ENCODE measurements at regions not wholly inside any gene's neighbourhood (a gene's known extent, or its start where the extent isn't known, plus 50 kb on each side); places are given as distances from the start of the nearest gene placed in this dataset.

GRCh38 chr9:113658545-113658895 lies 195.0 kb downstream of the RGS3 start:
- ChIA-PET CTCF (ENCODE audit: unreplicated experiment) (interaction anchor here (0.9 to 2.3 kb wide), 7 partner anchors 9 to 210 kb away, joined by 3 to 16 read pairs (median 7); no protein-coding TSS in a partner anchor), POLR2A (interaction anchor here (0.6 kb wide), 1 partner anchor 16 kb away, joined by 3 read pairs; no protein-coding TSS in a partner anchor)
- no peaks in the 10 kb centered on the region for H3K4me1 ChIP-seq (ENCODE audit: insufficient read depth, low read length, poor library complexity, severe bottlenecking)
- no peaks in the 10 kb centered on the region for H4K20me1 ChIP-seq (ENCODE audit: insufficient read depth, low read length)
- H3K9me2 ChIP-seq (ENCODE audit: insufficient read depth, low read length) = no peaks in the 10 kb centered on the region
- no peak overlapping the region for H2AFZ ChIP-seq (ENCODE audit: low read length)
- no peaks in the 10 kb centered on the region for H3K79me2 ChIP-seq (ENCODE audit: insufficient read depth, low read depth, low read length)
- no peak overlapping the region for H3K4me3 ChIP-seq (ENCODE audit: low read depth, low read length, poor library complexity, severe bottlenecking)
- no peak for DNase-seq (ENCODE audit: low spot score)
- no peak overlapping the region for H3K4me2 ChIP-seq (ENCODE audit: low read length)
- BruUV-seq (replicated peaks) = no TSS peak
- no peaks in the 10 kb centered on the region for H3K9me3 ChIP-seq (ENCODE audit: low read length)
- intact Hi-C loops (cut with micrococcal nuclease; ENCODE audit: unreplicated experiment) = loop anchor here (1.0 to 5.0 kb wide), 5 partner anchors 67 to 384 kb away; partner anchors contain the start of gene ALAD
- H3K36me3 ChIP-seq (ENCODE audit: insufficient read depth, low read length) = no peaks in the 10 kb centered on the region
- no peak overlapping the region for H3K27ac ChIP-seq (ENCODE audit: low read depth, low read length, poor library complexity, severe bottlenecking)
- no peak for TF ChIP-seq EZH2phosphoT487 (IDR thresholded peaks at IDR 0.05; ENCODE audit: borderline replicate concordance, low read depth, low read length)
- TF ChIP-seq CTCF (conservative IDR thresholded peaks at IDR 0.05; ENCODE audit: low read length) = no peak

- ChIA-PET CTCF (ENCODE audit: unreplicated experiment) (interaction anchor here (1.5 to 1.6 kb wide), 2 partner anchors 77 to 80 kb away, joined by 3 to 7 read pairs; no protein-coding TSS in a partner anchor), POLR2A (interaction anchor here (0.7 kb wide), 1 partner anchor 20 kb away, joined by 3 read pairs; no protein-coding TSS in a partner anchor)
- intact Hi-C loops (cut with micrococcal nuclease; ENCODE audit: unreplicated experiment) = loop anchor here (2.0 to 5.0 kb wide), 2 partner anchors 137 to 212 kb away; no protein-coding TSS in a partner anchor
- H3K4me1 ChIP-seq (ENCODE audit: insufficient read depth, low read length, poor library complexity, severe bottlenecking) = no peaks in the 10 kb centered on the region
- no peaks in the 10 kb centered on the region for H4K20me1 ChIP-seq (ENCODE audit: insufficient read depth, low read length)
- no peak overlapping the region for H2AFZ ChIP-seq (ENCODE audit: low read length)
- H3K36me3 ChIP-seq (ENCODE audit: insufficient read depth, low read length) = no peaks in the 10 kb centered on the region
- no peak for TF ChIP-seq CTCF (conservative IDR thresholded peaks at IDR 0.05; ENCODE audit: low read length)
- no peak for TF ChIP-seq EZH2phosphoT487 (IDR thresholded peaks at IDR 0.05; ENCODE audit: borderline replicate concordance, low read depth, low read length)
- no peaks in the 10 kb centered on the region for H3K9me3 ChIP-seq (ENCODE audit: low read length)
- no peak overlapping the region for H3K27ac ChIP-seq (ENCODE audit: low read depth, low read length, poor library complexity, severe bottlenecking)
- no peak overlapping the region for H3K4me3 ChIP-seq (ENCODE audit: low read depth, low read length, poor library complexity, severe bottlenecking)
- H3K4me2 ChIP-seq (ENCODE audit: low read length) = no peak overlapping the region
- H3K79me2 ChIP-seq (ENCODE audit: insufficient read depth, low read depth, low read length) = no peaks in the 10 kb centered on the region
- BruUV-seq (replicated peaks) = no TSS peak
- H3K9me2 ChIP-seq (ENCODE audit: insufficient read depth, low read length) = no peaks in the 10 kb centered on the region
- DNase-seq (ENCODE audit: low spot score) = no peak
These were observed 195.5 kb downstream of the RGS3 start for GRCh38 chr9:113659039-113659438.

GRCh38 chr9:113659740-113660139 lies 196.2 kb downstream of the RGS3 start:
- H3K4me3 ChIP-seq (ENCODE audit: low read depth, low read length, poor library complexity, severe bottlenecking) = no peak overlapping the region
- intact Hi-C loops (cut with micrococcal nuclease; ENCODE audit: unreplicated experiment) = loop anchor here (2.0 to 5.0 kb wide), 2 partner anchors 137 to 213 kb away; no protein-coding TSS in a partner anchor
- H3K79me2 ChIP-seq (ENCODE audit: insufficient read depth, low read depth, low read length) = no peaks in the 10 kb centered on the region
- TF ChIP-seq EZH2phosphoT487 (IDR thresholded peaks at IDR 0.05; ENCODE audit: borderline replicate concordance, low read depth, low read length) (no peak), CTCF (conservative IDR thresholded peaks at IDR 0.05; ENCODE audit: low read length) (no peak)
- ChIA-PET POLR2A (interaction anchor here (0.8 to 1.1 kb wide), 2 partner anchors 340 to 527 kb away, joined by 3 to 4 read pairs; no protein-coding TSS in a partner anchor), CTCF (ENCODE audit: unreplicated experiment) (no interaction called here)
- H3K4me1 ChIP-seq (ENCODE audit: insufficient read depth, low read length, poor library complexity, severe bottlenecking) = no peaks in the 10 kb centered on the region
- no peaks in the 10 kb centered on the region for H3K9me2 ChIP-seq (ENCODE audit: insufficient read depth, low read length)
- no peaks in the 10 kb centered on the region for H3K9me3 ChIP-seq (ENCODE audit: low read length)
- H3K36me3 ChIP-seq (ENCODE audit: insufficient read depth, low read length) = no peaks in the 10 kb centered on the region
- no peaks in the 10 kb centered on the region for H4K20me1 ChIP-seq (ENCODE audit: insufficient read depth, low read length)
- H2AFZ ChIP-seq (ENCODE audit: low read length) = no peak overlapping the region
- BruUV-seq (replicated peaks) = no TSS peak
- no peak overlapping the region for H3K27ac ChIP-seq (ENCODE audit: low read depth, low read length, poor library complexity, severe bottlenecking)
- no peak overlapping the region for H3K4me2 ChIP-seq (ENCODE audit: low read length)
- no peak for DNase-seq (ENCODE audit: low spot score)
